ENCODE measurements at regions not wholly inside any gene's neighbourhood (a gene's known extent, or its start where the extent isn't known, plus 50 kb on each side); places are given as distances from the start of the nearest gene placed in this dataset.

DNA sequence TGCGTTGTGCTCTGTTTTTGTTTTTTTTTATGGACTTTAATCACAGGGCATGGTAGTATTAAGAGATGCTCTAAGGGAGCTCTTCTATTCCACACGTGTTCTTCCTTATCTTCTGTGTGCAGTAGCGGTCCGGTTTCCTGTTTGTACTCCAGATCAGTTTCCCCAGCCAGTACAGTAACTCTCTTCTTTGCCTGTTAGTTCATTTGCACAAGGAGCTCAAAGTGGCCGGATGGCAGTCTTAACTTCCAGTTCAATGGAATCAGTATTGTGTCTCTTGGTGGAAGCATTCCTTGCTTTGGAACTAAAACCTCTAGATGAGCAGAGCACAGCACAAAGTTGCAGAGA, 122.0 kb downstream of the KLF13 start:
- peaks cover 7% of the 10 kb centered on the region for H3K27me3 Mint-ChIP-seq (ENCODE audit: insufficient read depth, unreplicated experiment)
- no peak overlapping the region for H3K4me3 Mint-ChIP-seq (ENCODE audit: unreplicated experiment)
- H3K27me3 ChIP-seq (replicated peaks; ENCODE audit: control insufficient read depth, insufficient read depth, low read length) = no peaks in the 10 kb centered on the region; the same call in 1 of the 2 replicates
- POLR2A ChIA-PET = no interaction called here
- peaks cover 3% of the 10 kb centered on the region; the same call in 1 of the 2 replicates for H3K9me3 ChIP-seq
- no peak overlapping the region for H3K27ac Mint-ChIP-seq (ENCODE audit: unreplicated experiment)
- H3K4me3 ChIP-seq (ENCODE audit: low read depth, low read length) = no peak overlapping the region
- H3K36me3 ChIP-seq (ENCODE audit: control insufficient read depth, insufficient read depth, low read length) = no peaks in the 10 kb centered on the region
- H3K36me3 Mint-ChIP-seq (ENCODE audit: insufficient read depth, unreplicated experiment) = no peaks in the 10 kb centered on the region
- CTCF ChIA-PET = no interaction called here
- no peaks in the 10 kb centered on the region for H3K9me3 Mint-ChIP-seq (ENCODE audit: unreplicated experiment)
- H3K4me1 Mint-ChIP-seq (ENCODE audit: low read depth, unreplicated experiment) = peaks cover 7% of the 10 kb centered on the region
- no peaks in the 10 kb centered on the region for H3K4me1 ChIP-seq
- DNase-seq = no peak
- TF ChIP-seq, protein P1, sequence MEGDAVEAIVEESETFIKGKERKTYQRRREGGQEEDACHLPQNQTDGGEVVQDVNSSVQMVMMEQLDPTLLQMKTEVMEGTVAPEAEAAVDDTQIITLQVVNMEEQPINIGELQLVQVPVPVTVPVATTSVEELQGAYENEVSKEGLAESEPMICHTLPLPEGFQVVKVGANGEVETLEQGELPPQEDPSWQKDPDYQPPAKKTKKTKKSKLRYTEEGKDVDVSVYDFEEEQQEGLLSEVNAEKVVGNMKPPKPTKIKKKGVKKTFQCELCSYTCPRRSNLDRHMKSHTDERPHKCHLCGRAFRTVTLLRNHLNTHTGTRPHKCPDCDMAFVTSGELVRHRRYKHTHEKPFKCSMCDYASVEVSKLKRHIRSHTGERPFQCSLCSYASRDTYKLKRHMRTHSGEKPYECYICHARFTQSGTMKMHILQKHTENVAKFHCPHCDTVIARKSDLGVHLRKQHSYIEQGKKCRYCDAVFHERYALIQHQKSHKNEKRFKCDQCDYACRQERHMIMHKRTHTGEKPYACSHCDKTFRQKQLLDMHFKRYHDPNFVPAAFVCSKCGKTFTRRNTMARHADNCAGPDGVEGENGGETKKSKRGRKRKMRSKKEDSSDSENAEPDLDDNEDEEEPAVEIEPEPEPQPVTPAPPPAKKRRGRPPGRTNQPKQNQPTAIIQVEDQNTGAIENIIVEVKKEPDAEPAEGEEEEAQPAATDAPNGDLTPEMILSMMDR (IDR thresholded peaks at IDR 0.05; ENCODE audit: insufficient read depth in 1 of 2, low read depth in 1 of 2, low read length in 1 of 2, severe bottlenecking in 1 of 2, unreplicated experiment in 1 of 2) = no peak
- no TSS peak for BruUV-seq (replicated peaks)
- intact Hi-C loops (cut with micrococcal nuclease; ENCODE audit: unreplicated experiment) = no loop called here

DNA sequence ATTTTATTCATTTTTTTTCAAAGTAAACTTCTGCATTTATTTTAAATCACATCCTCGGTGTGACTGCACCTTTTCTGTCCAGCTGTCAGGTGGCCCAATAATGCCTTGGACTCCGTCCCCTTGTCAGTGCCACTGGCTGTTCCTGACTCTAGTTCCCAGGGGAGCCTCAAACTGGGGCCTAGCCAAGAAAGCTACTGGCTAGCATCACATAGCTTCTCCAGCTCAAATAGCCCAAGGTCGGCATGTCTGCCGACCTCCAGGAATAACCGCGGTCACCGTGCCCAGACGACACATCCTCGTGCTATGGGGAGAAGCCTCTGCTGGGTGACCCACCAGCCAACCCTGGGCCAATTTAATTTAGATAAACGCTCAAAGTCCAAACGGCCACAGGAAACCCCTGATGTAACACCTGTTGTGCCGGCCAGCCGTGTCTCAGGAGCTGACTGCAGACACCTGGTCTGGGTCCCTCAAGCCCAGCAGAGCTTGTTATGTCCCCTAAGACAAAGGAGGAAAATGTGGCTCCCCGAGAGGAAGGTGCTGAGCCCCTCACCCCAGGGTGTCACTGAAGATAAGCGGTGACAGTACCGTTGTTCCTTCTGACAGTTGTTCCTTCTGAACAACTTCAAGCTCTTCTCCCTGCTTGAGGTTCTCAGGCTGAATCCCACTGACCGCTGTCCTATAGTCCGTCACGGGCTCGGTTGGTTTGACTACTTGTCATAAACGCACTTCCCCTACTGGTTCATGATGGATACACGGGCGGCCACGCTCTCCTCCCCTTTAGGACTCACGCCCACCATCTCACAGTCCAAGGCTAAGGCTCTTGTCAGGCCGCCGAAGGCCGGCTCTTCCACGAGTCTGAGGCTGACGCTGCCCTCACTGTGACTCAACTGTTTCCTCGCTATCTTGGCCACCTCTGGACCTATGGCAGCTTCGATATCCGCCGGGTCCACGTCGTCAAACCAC, 126.2 kb downstream of the KLF13 start:
- Mint-ChIP-seq H3K4me1 (ENCODE audit: low read depth, unreplicated experiment) (no peaks in the 10 kb centered on the region), H3K9me3 (ENCODE audit: unreplicated experiment) (peaks cover 9% of the 10 kb centered on the region), H3K4me3 (ENCODE audit: unreplicated experiment) (no peak overlapping the region), H3K27me3 (ENCODE audit: insufficient read depth, unreplicated experiment) (peaks cover 12% of the 10 kb centered on the region), H3K36me3 (ENCODE audit: insufficient read depth, unreplicated experiment) (no peaks in the 10 kb centered on the region), H3K27ac (ENCODE audit: unreplicated experiment) (no peak overlapping the region)
- intact Hi-C loops (cut with micrococcal nuclease; ENCODE audit: unreplicated experiment) = no loop called here
- no peak for DNase-seq
- Histone ChIP-seq H3K36me3 (ENCODE audit: control insufficient read depth, insufficient read depth, low read length) (no peaks in the 10 kb centered on the region), H3K9me3 (peaks cover 3% of the 10 kb centered on the region; the same call in 1 of the 2 replicates), H3K27me3 (replicated peaks; ENCODE audit: control insufficient read depth, insufficient read depth, low read length) (no peaks in the 10 kb centered on the region; the same call in 1 of the 2 replicates), H3K4me1 (no peaks in the 10 kb centered on the region), H3K4me3 (ENCODE audit: low read depth, low read length) (no peak overlapping the region)
- ChIA-PET CTCF (no interaction called here), POLR2A (no interaction called here)
- no TSS peak for BruUV-seq (replicated peaks)
- TF ChIP-seq, protein P1 (IDR thresholded peaks at IDR 0.05; ENCODE audit: insufficient read depth in 1 of 2, low read depth in 1 of 2, low read length in 1 of 2, severe bottlenecking in 1 of 2, unreplicated experiment in 1 of 2) = no peak

DNA sequence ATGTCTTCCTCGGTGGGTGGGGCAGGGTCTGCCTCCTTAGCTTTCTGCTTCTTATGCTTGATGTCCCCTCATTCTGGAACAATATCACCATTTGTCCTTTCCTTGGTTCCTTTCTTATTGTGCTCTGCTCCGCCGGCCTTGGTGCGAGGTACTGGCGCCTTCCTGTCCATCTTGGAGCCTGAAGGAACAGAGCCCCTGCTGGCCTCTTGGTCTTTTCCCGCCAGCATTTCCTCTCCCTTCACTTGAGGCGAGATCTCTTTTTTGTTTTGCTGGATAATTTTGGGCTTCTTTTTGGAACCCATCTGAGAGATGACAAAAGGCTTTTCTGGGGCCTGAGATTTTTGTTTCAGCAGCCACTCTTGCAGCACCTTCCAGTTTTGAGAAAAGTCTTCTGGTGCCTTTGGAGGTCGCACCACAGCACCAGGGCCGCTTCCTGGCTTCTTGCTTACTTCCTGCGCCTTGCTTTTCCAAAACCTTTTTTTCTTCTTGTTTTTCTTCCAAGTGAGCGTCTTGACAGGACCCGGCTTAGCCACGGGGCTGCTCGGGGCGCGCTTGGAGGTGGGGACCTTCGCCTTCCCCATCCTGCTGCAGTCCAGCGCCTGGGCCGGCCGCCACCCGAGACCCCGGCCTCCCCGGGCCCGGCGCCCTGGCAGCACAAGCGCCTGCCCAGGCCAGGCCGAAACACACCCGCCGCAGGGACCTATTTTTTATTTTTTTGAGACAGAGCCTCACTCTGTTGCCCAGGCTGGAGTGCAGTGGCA, 127.1 kb downstream of the KLF13 start:
- Mint-ChIP-seq H3K36me3 (ENCODE audit: insufficient read depth, unreplicated experiment) (no peaks in the 10 kb centered on the region), H3K4me3 (ENCODE audit: unreplicated experiment) (no peak overlapping the region), H3K27me3 (ENCODE audit: insufficient read depth, unreplicated experiment) (peaks cover 12% of the 10 kb centered on the region), H3K9me3 (ENCODE audit: unreplicated experiment) (peaks cover 9% of the 10 kb centered on the region), H3K4me1 (ENCODE audit: low read depth, unreplicated experiment) (no peaks in the 10 kb centered on the region), H3K27ac (ENCODE audit: unreplicated experiment) (no peak overlapping the region)
- TF ChIP-seq, protein P1 (IDR thresholded peaks at IDR 0.05; ENCODE audit: insufficient read depth in 1 of 2, low read depth in 1 of 2, low read length in 1 of 2, severe bottlenecking in 1 of 2, unreplicated experiment in 1 of 2) = no peak
- DNase-seq = no peak
- ChIA-PET POLR2A (no interaction called here), CTCF (no interaction called here)
- H3K9me3 ChIP-seq = peaks cover 3% of the 10 kb centered on the region; the same call in 1 of the 2 replicates
- H3K27me3 ChIP-seq (replicated peaks; ENCODE audit: control insufficient read depth, insufficient read depth, low read length) = no peaks in the 10 kb centered on the region; the same call in 1 of the 2 replicates
- BruUV-seq (replicated peaks) = no TSS peak
- intact Hi-C loops (cut with micrococcal nuclease; ENCODE audit: unreplicated experiment) = no loop called here
- no peaks in the 10 kb centered on the region for H3K4me1 ChIP-seq
- no peaks in the 10 kb centered on the region for H3K36me3 ChIP-seq (ENCODE audit: control insufficient read depth, insufficient read depth, low read length)
- H3K4me3 ChIP-seq (ENCODE audit: low read depth, low read length) = no peak overlapping the region
